HG02610 (cell line): ENCODE measurements at regions not wholly inside any gene's neighbourhood (a gene's known extent, or its start where the extent isn't known, plus 50 kb on each side); places are given as distances from the start of the nearest gene placed in this dataset.
"Not testable (repeated sequence)": the region's sequence is repeated elsewhere in the genome, so short reads cannot be mapped to it uniquely, and the experiment has no call there.

ENCODE experiments used
- ATAC-seq: cut with Tn5 transposase; IDR thresholded peaks from one replicate; pipeline ENCODE4 v1.9.1; 2021; ENCODE audit warnings: mild to moderate bottlenecking, moderate library complexity; ENCODE audit not compliant: unreplicated experiment

DNA sequence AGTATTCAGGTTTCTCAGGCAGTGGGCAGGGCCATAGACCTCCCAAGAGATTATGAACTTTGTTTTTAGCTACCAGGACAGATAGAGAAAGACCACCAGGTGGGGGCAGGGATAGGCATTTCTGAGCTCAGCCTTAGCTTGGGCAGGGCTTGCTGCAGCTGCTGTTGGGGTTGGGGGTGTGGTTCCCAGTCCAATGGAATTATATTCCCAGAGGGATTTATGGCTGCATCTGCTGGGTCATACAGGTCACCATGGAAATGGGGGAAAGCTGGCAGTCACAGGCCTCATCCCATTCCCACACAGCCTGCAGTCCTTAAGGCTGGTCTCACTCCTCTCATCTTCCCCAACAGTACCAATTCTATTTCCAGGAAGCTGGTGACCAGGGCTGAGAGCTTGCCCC lies 144.6 kb upstream of the ZPLD1 start:
- no peak for ATAC-seq

DNA sequence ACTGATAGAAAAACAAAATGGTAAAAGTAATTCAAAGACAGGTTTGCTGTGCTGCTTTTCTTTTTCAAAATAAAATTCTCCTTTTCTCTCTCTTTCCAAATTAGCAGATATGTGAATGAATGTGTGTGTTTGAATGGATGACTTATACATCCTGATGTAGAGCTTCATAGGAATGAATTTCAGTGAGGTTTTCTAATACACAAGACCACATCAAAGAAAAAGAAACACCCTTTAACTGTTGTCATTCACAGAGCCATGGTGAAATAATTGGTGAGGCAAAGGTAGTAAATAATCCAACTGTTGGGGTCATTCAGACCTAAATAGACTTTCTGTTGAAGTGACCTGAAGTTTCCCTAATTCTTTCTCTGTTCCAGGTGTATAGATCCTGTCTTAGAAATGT lies 139.1 kb upstream of the ZPLD1 start:
- ATAC-seq = no peak

DNA sequence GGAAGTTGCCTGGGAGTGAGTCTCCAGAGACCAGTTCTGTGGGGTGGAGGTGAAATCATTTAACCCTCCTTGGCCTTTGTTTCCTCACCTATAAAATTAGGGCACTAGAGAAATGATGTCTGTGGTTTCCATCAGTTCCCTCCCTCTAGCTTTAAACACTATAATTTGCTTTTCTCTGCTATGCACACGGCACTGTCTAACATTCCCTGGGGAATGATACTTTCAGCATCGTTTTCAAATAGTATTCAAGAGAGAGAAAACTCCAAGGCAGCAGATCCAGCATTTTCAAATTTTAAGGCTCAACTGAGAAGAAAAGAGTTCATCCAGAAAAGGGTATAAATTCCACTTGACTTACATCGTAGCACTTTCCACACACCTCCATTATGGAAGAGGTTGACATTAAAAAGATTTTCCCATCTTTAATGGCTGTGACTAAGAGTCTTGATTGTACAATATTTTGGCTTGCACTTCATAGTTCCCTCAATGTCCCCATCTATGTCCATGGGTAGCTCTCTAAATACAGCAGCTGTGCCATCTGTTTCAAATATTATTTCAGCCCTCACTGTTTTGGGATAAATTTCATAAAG lies 137.7 kb upstream of the ZPLD1 start:
- ATAC-seq = no peak

DNA sequence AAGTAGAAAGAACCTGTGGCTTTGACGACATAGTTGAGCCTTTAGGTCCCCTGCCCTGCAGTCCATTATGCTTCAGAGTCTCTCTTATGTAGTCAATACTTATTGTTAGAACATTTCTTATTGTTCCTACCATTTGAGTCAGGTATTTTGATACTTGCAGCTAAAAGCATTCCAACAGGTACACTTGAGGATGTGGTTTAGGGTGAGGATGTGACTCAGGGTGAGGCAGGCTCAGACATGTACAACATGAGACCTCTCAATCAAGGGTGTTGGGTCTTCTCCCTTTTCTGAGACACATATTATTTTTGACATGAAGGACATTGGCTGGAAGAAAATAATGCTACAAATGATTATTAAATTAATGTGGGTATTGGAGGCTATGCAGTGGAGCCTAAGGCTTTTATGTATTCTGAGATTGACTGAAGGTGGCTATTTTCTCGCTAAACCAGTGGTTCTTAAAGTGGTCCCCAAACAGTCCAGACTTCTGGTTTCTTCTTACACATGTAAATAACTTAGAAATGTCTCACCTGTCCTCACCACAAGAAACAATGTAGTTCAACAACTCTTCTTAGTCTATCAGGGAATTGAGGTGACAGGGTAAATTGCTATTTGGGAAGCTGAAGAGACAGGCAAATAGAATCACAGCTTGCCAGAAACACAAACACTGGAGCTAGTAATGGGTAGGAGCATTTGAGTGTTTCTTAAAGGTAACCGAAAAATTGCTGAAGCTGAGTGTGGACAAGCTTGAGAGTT lies 135.5 kb upstream of the ZPLD1 start:
- peak; percentile 71 for ATAC-seq

DNA sequence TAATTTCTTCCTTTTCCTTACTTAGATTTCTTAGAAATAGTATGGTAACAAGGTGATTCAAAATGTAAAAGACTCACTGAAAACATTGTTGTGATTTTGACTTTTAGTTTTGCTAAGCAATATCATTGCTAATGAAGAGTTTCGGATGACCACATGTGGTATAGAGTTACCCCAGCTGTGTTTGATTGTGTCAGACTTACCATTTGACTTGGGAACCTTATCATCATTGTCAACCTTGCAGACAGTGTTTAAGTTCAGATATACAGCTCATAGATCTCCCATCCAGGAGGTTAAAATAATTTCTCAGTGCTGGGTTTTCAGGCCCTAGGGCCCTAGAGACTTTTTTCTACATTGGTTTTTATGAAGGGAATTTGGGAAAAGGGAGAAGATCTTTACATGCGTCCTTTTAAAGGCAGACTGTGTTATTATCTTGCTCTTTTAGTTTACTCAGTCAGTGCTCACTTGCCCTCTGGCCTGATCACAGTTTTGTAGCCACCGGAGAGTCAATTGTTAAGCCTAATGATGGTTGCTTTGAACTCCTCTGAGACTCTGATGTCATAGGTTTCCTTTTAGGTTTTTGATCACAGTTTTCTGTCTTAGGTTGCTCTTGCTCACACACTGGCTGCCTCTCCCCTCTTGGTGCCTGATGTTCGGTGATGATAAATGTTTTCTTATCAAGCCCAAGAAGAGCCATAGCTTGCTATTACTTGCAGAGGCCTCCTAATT lies 133.5 kb upstream of the ZPLD1 start:
- no peak for ATAC-seq

GRCh38 chr3:102302020-102302419 lies 132.8 kb upstream of the ZPLD1 start:
- no peak for ATAC-seq

DNA sequence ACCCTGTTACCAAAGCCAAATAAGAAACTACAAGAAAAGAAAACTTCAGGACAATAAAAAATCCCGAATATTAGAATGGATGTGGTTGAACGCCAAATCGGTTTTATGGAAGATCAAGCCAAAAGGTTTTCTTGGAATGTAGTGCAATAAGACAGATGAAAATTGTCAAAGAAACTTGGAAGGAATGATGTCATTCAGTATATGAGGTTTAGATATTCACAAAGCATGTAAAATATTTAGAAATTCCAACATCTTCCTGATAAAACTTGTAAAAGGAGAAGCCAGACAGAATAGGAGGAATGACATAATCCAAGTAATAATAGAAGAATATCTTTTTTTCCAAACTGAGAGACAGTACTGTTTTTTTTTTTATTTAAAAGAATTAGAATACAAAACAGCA lies 130.3 kb upstream of the ZPLD1 start:
- ATAC-seq = no peak

- no peak for ATAC-seq
Measured at GRCh38 chr3:102307442-102307841, 127.4 kb upstream of the ZPLD1 start.

DNA sequence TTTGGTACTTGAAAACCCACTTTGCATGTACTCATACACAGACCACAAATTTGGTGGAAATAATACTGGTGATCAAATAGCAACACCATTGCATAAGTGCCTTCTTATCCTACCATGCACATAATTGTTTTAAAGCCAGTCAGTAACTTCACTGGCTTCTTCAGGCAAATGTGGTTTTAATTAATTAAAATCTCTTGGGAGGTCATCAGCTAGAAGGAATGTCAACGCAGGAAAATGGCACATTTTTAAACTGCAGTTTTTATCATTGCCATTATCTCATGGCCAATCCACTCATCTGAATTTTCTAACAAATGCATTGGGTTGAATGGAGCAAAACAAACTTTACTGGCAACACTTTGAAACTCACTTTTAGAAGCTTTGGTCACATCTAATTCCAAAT lies 105.7 kb upstream of the ZPLD1 start:
- no peak for ATAC-seq

- no peak for ATAC-seq
Measured at GRCh38 chr3:102329561-102329960, 105.3 kb upstream of the ZPLD1 start.

- no peak for ATAC-seq
Measured at GRCh38 chr3:102332205-102332604, 102.6 kb upstream of the ZPLD1 start.

- ATAC-seq = no peak
Measured at GRCh38 chr3:102332934-102333333, 101.9 kb upstream of the ZPLD1 start.

- ATAC-seq = no peak
Measured at GRCh38 chr3:102336130-102336529, 98.7 kb upstream of the ZPLD1 start.

GRCh38 chr3:102339671-102340070 lies 95.1 kb upstream of the ZPLD1 start:
- ATAC-seq = no peak

- ATAC-seq = no peak
Measured at GRCh38 chr3:102346897-102347296, 87.9 kb upstream of the ZPLD1 start.

GRCh38 chr3:102348904-102349303 lies 85.9 kb upstream of the ZPLD1 start:
- ATAC-seq = peak; percentile 61

- ATAC-seq = no peak
Measured at GRCh38 chr3:102353148-102353547, 81.7 kb upstream of the ZPLD1 start.

DNA sequence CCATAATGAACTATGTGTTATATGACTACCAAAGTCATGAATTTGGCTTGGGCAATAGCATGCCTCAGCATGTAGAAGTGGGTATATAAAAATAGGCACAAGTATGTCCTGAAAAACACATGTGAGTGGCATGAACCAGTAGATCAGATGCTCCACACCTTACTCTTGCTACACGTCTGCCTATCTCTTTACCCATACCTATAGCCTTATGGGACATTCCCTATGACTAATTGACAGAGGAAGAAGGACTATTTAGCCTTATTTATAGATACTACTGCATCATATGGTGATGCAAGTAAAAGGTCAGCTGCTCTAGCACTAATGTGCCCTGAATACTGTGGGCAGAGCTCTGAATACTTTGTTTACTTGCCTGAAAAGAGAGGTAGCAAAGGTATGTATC lies 81.0 kb upstream of the ZPLD1 start:
- ATAC-seq = peak; percentile 64

GRCh38 chr3:102354818-102355515 lies 79.8 kb upstream of the ZPLD1 start:
- peak; percentile 53 for ATAC-seq

DNA sequence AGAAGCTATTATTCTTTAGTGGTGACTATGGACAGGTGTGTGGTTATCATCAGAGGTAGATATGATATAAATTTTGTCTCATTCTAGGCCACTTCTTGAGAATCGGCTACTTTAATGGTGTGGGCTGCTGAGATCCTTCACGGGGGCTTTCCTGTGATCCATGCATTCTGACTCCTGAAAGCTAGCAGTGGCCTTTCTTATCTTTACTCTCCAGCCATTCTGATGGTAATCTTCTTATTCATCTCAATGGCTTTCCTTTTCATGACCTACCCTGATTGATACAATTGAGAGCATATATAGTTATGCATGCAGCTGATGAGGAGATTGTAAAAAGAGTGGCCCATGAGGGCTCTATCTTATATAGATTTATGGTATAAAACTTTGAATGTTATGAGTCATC lies 78.3 kb upstream of the ZPLD1 start:
- no peak for ATAC-seq

DNA sequence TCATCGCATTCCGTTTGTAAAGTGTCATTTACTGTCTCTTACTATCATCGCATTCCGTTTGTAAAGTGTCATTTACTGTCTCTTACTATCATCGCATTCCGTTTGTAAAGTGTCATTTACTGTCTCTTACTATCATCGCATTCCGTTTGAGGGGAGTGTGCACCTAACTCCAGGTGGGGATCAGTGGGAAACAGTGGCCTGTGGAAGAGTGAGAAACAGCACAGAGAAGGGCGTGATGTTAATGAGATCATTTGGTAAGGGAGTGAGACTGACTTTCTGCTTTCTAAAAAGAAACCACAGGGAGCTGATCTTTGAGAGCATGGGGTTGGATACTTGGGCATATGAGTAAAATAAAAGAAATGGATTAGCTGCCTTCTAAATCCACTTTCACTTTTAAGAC lies 77.5 kb upstream of the ZPLD1 start:
- ATAC-seq = not testable (repeated sequence)
